ENCODE measurements at regions not wholly inside any gene's neighbourhood (a gene's known extent, or its start where the extent isn't known, plus 50 kb on each side); places are given as distances from the start of the nearest gene placed in this dataset.

- no peak for DNase-seq
Observed at GRCh38 chr5:13566871-13567339, 377.6 kb downstream of the DNAH5 start.

GRCh38 chr5:13558408-13558807 lies 386.1 kb downstream of the DNAH5 start:
- no peak for DNase-seq

GRCh38 chr5:13553896-13554295 lies 390.6 kb downstream of the DNAH5 start:
- DNase-seq = no peak

GRCh38 chr5:13552361-13552760 lies 392.1 kb downstream of the DNAH5 start:
- DNase-seq = no peak

- DNase-seq = no peak
Observed at GRCh38 chr5:13551645-13552044, 392.8 kb downstream of the DNAH5 start.

DNA sequence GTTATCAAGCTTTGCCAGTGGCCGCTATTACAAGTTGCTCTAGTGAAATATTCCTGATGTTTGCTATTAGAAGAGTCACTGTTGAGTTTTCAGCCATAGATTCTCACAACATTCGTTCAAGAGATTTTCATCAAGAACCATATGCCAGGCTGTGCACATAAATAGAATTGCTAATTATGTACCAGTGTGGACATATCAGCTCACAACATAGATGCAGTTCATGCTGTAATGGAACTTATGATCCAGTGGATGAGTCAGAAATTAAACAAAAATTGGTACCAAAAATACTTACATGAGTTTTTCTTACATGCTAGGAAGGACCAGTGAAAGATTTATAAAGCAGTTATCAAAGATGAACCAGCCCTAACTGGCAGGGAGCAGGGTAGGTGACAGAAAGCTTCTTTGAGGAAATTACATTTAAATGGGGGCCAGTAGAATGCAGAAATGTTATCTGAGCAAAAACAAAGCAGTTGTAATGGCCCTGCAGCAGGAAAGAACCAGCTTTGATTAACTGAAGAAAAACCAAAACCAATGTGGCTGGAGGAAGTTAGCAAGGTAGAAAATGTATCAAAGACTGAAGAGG lies 404.2 kb downstream of the DNAH5 start:
- DNase-seq = no peak

- DNase-seq = no peak
Observed at GRCh38 chr5:13536933-13537332, 407.6 kb downstream of the DNAH5 start.

DNA sequence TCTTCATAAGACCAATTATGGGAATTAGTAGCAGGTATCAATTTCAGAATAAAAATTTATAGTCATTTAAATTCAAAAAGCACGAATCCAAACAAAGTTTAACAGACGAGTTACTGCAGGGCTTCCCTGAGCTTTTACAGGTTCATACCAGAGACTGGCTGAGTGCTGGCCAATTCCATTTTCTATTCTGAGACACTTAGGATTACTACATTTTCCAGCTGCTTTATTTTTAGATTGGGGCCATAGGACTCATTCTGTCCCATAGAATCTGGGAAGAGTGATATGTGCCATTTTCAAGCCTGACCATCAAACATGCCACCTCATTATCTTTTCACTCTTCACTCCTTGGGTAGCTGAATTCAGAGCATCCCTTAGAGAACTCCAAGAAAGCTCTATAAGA lies 410.7 kb downstream of the DNAH5 start:
- no peak for DNase-seq

DNA sequence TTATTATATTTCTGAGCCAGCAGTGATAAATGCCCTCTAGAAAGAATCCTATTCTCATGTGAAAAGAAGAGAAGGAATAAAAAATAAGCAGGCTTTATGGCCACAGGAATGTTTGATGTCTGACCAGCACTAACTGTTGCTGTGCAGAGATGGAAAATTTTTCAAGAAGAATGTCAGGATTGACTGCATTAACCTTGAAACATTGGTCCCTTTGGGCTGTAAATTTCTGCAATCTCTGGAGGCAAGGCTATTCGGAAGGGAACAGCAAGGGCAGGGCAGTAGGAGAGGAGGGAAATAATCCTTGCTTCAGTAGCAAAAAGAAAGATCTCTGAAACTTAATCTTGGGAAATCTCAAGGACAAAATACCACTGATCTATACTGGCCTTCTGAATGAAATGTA lies 415.2 kb downstream of the DNAH5 start:
- no peak for DNase-seq

- no peak for DNase-seq
Observed at GRCh38 chr5:13524936-13525335, 419.6 kb downstream of the DNAH5 start.

DNA sequence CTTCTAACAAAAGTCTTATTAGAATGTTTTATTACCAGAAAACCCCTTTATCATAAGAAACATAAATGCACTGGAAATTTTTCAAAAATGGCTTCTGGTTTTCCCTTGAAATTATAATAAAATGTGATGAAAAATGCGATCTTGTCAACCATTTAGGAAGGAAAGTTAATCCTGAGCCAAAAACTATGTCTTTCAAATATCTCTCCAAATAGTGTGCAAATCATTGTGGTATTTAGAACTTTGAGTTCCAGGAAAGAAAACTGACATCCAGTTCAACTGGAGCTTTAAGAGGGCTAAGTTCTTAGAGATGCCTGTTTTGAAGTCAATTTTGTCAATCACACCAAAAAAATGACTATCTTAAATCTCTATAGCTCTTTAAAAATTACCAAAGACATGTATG lies 425.4 kb downstream of the DNAH5 start:
- DNase-seq = no peak

DNA sequence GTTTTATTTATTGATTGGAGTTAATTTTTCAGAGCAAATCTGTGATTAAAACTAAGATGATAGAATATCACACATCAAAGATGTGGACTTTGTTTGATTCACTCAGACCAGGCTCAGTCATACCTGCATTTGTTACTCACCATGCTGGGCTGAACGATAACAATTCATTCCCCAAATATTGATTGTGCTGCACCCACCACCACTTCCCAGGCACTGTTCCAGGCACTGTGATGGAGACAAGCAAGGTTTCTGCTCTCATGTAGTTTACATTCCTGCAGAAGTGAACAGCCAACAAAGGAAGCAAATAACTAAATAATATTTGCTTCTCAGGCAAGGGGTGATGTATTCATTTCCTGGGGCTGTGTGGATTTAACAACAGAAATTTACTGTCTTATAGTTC lies 428.3 kb downstream of the DNAH5 start:
- no peak for DNase-seq

DNA sequence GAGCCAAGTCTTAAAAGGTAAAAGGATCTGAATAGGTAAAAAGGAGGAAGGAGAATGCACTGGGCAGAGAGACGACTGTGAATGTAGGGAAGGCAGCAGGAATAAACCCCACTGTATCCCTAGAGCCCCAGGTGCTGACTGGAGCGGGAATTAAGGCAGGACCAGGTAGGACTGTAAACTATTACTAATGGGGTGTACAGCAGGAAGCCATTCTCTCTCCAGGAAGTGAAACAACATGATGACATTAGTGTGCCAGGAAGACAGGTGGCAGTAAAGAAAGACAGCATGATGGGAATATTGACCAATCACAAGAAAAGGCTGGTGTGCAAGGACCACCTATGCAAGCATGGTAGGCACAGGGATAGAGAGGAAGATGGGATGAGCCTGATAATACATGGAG lies 433.0 kb downstream of the DNAH5 start:
- DNase-seq = no peak

DNA sequence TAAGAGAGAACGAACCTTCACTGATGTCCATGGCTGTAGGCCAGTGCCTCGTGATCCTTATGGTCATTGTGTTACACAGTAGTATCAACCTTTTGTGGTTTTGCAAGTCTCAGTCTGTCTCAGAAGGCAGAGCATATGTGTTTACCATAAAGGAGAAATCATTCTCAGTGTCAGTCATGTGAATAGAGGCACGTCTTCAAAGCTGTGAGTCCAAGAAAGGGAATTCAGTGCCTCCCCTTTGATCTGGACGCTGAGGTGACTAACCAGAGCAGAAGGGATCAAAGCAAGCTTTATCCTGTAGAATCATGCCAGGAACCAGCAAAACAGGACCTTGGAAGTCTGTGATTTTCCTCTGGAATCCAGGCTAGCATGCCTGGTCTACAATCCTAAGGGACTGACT lies 433.9 kb downstream of the DNAH5 start:
- no peak for DNase-seq

DNA sequence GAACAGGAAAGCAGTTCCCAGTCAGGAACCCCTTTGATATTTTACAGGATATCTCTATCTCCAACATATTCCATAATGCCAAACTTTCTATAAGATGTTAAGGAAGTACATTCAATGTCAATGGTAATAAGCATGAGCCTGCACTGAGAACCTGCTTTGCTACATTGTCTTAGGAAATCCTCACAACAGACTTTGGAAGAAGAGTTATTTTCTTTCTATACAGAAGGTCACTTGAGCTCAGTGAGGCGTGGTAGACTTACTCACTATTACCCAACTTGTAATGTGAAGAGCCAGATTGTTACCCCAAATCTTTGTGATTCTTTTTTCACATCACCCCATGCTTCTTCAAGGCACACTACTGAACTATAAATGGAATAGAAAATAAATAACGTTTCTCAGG lies 435.9 kb downstream of the DNAH5 start:
- no peak for DNase-seq

- no peak for DNase-seq
Observed at GRCh38 chr5:13505326-13505725, 439.2 kb downstream of the DNAH5 start.

GRCh38 chr5:13503017-13503416 lies 441.5 kb downstream of the DNAH5 start:
- DNase-seq = no peak

DNA sequence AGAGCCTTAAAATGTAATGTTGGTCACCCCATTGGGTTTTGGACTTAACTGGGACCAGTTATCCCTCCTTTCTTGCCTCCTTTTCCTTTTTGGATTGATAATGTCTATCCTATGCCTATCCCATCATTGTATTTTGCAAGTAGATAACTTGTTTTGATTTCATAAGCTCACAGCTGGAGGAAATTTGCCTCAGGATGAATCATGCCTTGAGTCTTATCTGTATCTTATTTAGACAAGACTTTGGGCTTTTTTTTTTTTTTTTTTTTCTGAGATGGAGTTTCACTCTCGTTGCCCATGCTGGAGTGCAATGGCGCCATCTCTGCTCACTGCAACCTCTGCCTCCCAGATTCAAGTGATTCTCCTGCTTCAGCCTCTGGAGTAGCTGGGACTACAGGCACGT lies 443.3 kb downstream of the DNAH5 start:
- DNase-seq = no peak

GRCh38 chr5:13498279-13498678 lies 446.2 kb downstream of the DNAH5 start:
- no peak for DNase-seq

GRCh38 chr5:13488254-13488931 lies 456.1 kb downstream of the DNAH5 start:
- no peak for DNase-seq

DNA sequence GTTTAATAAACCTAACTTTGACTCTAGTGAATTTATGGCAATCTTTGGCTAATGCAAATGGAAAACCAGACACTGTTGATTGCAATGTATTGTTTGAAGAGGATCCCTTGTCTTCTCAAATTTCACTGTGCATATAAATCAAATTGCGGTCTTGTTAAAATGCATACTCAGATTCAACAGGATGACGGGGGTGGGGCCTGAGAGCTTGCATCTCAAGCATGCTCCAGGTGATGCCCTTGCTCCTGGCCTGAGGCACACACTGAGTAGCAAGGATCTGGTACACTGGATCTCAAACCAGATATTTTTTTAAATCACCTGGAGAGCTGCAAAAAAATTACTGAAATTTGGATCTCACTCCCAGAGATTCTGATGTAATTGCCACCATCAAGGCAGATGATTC lies 463.7 kb downstream of the DNAH5 start:
- DNase-seq = peak; percentile 88

DNA sequence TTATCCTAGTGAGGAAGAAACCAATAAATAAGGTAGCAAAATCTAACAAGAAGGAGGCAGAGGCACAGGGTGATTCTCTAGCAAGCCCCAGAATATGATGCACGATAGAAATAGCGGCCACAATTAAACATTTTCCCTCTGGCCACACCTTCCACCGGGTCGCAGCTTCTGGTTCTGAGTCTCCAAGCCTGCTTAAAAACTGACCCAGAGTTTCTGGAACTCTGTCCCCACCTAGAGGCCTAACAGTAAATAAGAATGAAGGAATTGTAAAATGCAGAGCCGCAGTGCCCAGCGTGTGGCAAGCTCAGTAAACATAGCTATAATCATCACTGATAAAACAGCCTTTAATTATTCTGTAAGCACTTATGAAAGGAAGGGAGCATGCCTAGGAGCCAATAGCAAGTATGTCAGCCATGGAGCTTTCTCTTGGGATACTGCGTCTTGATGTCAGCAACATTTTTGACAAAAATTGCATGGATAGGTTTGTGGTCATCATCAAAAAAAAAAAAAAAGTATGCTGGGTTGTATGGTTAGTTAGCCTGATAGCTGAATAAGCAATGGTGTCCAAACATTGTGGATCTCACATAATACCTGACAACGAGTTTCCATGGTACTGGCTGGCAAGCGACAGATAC lies 465.5 kb downstream of the DNAH5 start:
- peak; percentile 88 for DNase-seq

- DNase-seq = no peak
Observed at GRCh38 chr5:13477118-13477737, 467.3 kb downstream of the DNAH5 start.

- no peak for DNase-seq
Observed at GRCh38 chr5:13472842-13473241, 471.6 kb downstream of the DNAH5 start.

Data from NCI-H510A treated with DMSO at 0.1 percent for 48 hours (cell line).